GM18861 (cell line): ENCODE measurements at regions not wholly inside any gene's neighbourhood (a gene's known extent, or its start where the extent isn't known, plus 50 kb on each side); places are given as distances from the start of the nearest gene placed in this dataset.

Experiments used
- ATAC-seq: cut with Tn5 transposase; IDR thresholded peaks from one replicate; pipeline ENCODE4 v1.9.1; 2021; ENCODE audit not compliant: unreplicated experiment

- ATAC-seq, result no peak
These were observed 572.5 kb downstream of the SQOR start for GRCh38 chr15:46207341-46207740.

- no peak for ATAC-seq
These were observed 578.7 kb downstream of the SQOR start for GRCh38 chr15:46213551-46213950.

GRCh38 chr15:46222826-46223225 lies 588.0 kb downstream of the SQOR start:
- no peak for ATAC-seq

GRCh38 chr15:46229263-46229662 lies 594.4 kb downstream of the SQOR start:
- ATAC-seq, result no peak

- ATAC-seq, result no peak
These were observed 597.0 kb downstream of the SQOR start for GRCh38 chr15:46231786-46232185.

GRCh38 chr15:46232471-46232870 lies 597.6 kb downstream of the SQOR start:
- ATAC-seq, result no peak

GRCh38 chr15:46242935-46243334 lies 608.1 kb downstream of the SQOR start:
- ATAC-seq, result no peak

- ATAC-seq, result no peak
These were observed 617.1 kb downstream of the SQOR start for GRCh38 chr15:46251903-46252302.

GRCh38 chr15:46258056-46258455 lies 623.2 kb downstream of the SQOR start:
- no peak for ATAC-seq

- ATAC-seq, result no peak
These were observed 626.1 kb downstream of the SQOR start for GRCh38 chr15:46260937-46261336.

- ATAC-seq, result no peak
These were observed 631.0 kb downstream of the SQOR start for GRCh38 chr15:46265664-46266347.

GRCh38 chr15:46266661-46267060 lies 631.8 kb downstream of the SQOR start:
- no peak for ATAC-seq

GRCh38 chr15:46270481-46271147 lies 635.8 kb downstream of the SQOR start:
- ATAC-seq, result no peak

- ATAC-seq, result no peak
These were observed 640.9 kb downstream of the SQOR start for GRCh38 chr15:46275701-46276100.

- no peak for ATAC-seq
These were observed 642.6 kb downstream of the SQOR start for GRCh38 chr15:46277451-46277850.

- no peak for ATAC-seq
These were observed 643.2 kb downstream of the SQOR start for GRCh38 chr15:46278062-46278461.

GRCh38 chr15:46278486-46279090 lies 643.8 kb downstream of the SQOR start:
- ATAC-seq, result no peak

GRCh38 chr15:46280762-46281542 lies 646.1 kb downstream of the SQOR start:
- no peak for ATAC-seq

GRCh38 chr15:46293550-46293949 lies 658.7 kb downstream of the SQOR start:
- no peak for ATAC-seq

GRCh38 chr15:46296002-46296401 lies 661.2 kb downstream of the SQOR start:
- ATAC-seq, result no peak

- no peak for ATAC-seq
These were observed 662.0 kb downstream of the SQOR start for GRCh38 chr15:46296797-46297196.

GRCh38 chr15:46297766-46298165 lies 662.9 kb downstream of the SQOR start:
- peak; percentile 78 for ATAC-seq
